WTC11 (cell line): ENCODE measurements at regions not wholly inside any gene's neighbourhood (a gene's known extent, or its start where the extent isn't known, plus 50 kb on each side); places are given as distances from the start of the nearest gene placed in this dataset.

Source experiments
- TCF7 ChIP-seq: sonication (generic); formaldehyde crosslinking; IDR thresholded peaks from 2 replicates; pipeline ENCODE4 v1.8.0; 2022; ENCODE audit warnings: mild to moderate bottlenecking, low read depth, missing genetic modification reagents, moderate library complexity
- ZNF396 ChIP-seq: fragments of 250-450 bp; sonication (Bioruptor Pico); IDR thresholded peaks from 2 replicates; pipeline ENCODE4 v1.8.0; 2021; ENCODE audit warnings: mild to moderate bottlenecking, moderate library complexity, borderline replicate concordance

DNA sequence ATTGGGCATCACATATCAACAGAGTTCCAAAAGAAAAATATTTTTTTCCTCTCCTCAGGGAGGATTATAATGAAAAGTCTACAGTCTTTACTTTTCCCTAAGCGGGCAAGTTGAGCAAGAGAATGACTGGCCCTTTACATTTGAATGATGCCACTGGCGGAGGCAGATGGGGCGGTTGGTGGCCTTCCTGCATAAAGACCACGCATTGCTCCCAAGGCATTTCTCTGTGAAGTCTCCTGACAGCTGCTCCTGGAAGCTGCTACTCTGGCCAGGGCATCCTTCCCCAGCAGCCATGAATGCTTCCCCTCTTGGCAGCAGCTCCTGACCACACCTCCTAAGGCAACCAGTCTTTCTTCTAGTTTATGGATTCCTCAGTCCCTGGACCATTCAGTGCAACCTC, 161.1 kb upstream of the RRP15 start:
- TF ChIP-seq ZNF396 (CRISPR knock-in tag) (no peak), TCF7 (CRISPR knock-in tag) (no peak)
